ENCODE measurements at regions not wholly inside any gene's neighbourhood (a gene's known extent, or its start where the extent isn't known, plus 50 kb on each side); places are given as distances from the start of the nearest gene placed in this dataset.

- Histone ChIP-seq H3K36me3 (ENCODE audit: low read depth) (no peaks in the 10 kb centered on the region), H3K27me3 (ENCODE audit: insufficient read depth, low read depth) (no peaks in the 10 kb centered on the region), H3K4me2 (no peak overlapping the region), H2AFZ (no peak overlapping the region), H3K79me2 (ENCODE audit: low read depth) (no peaks in the 10 kb centered on the region), H3F3A (ENCODE audit: insufficient read depth, low read depth) (peaks cover 13% of the 10 kb centered on the region), H3K9me2 (ENCODE audit: insufficient read depth) (no peaks in the 10 kb centered on the region), H4K20me1 (ENCODE audit: insufficient read depth) (no peaks in the 10 kb centered on the region), H3K4me3 (no peak overlapping the region), H3K27ac (no peak overlapping the region), H3K9me3 (ENCODE audit: insufficient read depth, low read depth) (no peaks in the 10 kb centered on the region; the same call in none of the 2 replicates), H3K4me1 (replicated peaks; ENCODE audit: insufficient read depth) (peaks cover 14% of the 10 kb centered on the region)
- ChIA-PET CTCF (no interaction called here), POLR2A (ENCODE audit: unreplicated experiment) (no interaction called here)
- no peak for DNase-seq
- no peak for TF ChIP-seq CTCF (conservative IDR thresholded peaks at IDR 0.05)
- no peak for TF ChIP-seq EZH2 (IDR thresholded peaks at IDR 0.05; ENCODE audit: low read depth)
- BruUV-seq (replicated peaks), result no TSS peak
- intact Hi-C loops (cut with micrococcal nuclease; ENCODE audit: unreplicated experiment), result no loop called here
Observed at GRCh38 chr2:102078773-102079172, 63.8 kb upstream of the IL1R1 start.

DNA sequence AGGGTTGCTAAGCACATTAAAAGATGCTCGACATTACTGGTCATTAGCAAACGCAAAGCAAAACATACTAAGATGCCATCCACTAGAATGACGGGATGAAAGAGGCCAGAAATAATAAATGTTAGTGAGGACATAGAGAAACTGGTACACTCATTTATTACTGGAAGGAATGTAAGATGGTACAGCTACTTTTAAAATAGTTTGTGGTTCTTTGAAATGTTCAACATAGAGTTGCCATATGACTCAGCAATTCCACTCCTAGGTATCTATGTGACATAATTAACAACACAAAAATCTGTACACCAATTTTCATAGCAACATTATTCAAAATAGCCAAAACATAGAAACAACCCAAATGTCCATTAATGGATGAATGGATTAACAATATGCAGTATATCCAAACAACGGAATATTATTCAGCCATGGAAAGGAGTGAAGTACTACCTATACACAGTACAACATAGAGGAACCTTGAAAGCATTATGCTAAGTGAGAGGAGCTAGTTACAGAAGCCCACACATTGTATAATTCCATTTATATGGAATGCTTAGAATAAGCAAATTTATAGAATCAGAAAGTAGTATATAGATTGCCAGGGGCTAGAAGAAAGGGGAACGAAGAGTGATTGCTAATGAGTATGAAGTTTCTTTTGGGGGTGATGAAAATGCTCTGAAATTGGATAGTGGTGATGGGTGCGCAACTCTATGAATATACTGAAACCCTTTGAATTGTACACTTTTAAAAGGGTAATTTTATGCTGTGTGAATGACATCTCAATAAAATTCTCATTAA, 61.9 kb upstream of the IL1R1 start:
- H3K36me3 ChIP-seq (ENCODE audit: low read depth), result no peaks in the 10 kb centered on the region
- H3K4me2 ChIP-seq, result no peak overlapping the region
- ChIA-PET CTCF (no interaction called here), POLR2A (ENCODE audit: unreplicated experiment) (no interaction called here)
- H3K9me3 ChIP-seq (ENCODE audit: insufficient read depth, low read depth), result no peaks in the 10 kb centered on the region; the same call in none of the 2 replicates
- no peak overlapping the region for H3K4me3 ChIP-seq
- H2AFZ ChIP-seq, result no peak overlapping the region
- no peaks in the 10 kb centered on the region for H3K27me3 ChIP-seq (ENCODE audit: insufficient read depth, low read depth)
- no peak overlapping the region for H3K27ac ChIP-seq
- H4K20me1 ChIP-seq (ENCODE audit: insufficient read depth), result no peaks in the 10 kb centered on the region
- no peaks in the 10 kb centered on the region for H3K9me2 ChIP-seq (ENCODE audit: insufficient read depth)
- no peak for TF ChIP-seq EZH2 (IDR thresholded peaks at IDR 0.05; ENCODE audit: low read depth)
- TF ChIP-seq CTCF (conservative IDR thresholded peaks at IDR 0.05), result no peak
- no peak for DNase-seq
- peaks cover 14% of the 10 kb centered on the region for H3F3A ChIP-seq (ENCODE audit: insufficient read depth, low read depth)
- no peaks in the 10 kb centered on the region for H3K79me2 ChIP-seq (ENCODE audit: low read depth)
- BruUV-seq (replicated peaks), result no TSS peak
- H3K4me1 ChIP-seq (replicated peaks; ENCODE audit: insufficient read depth), result peaks cover 21% of the 10 kb centered on the region
- intact Hi-C loops (cut with micrococcal nuclease; ENCODE audit: unreplicated experiment), result no loop called here

DNA sequence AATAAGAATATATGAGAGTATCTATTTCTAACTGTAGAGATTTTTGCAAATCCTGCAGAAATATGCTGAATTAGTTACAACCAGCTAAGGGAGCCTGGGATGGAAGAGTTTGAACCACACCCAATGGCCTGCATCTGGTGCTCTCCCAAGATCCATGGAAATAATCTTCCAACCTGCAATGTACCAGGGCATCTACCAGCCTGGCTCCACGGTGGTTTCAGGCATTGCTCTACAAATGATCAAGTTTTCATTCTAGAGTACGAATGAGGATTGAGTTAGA, 61.4 kb upstream of the IL1R1 start:
- TF ChIP-seq CTCF (conservative IDR thresholded peaks at IDR 0.05), result no peak
- TF ChIP-seq EZH2 (IDR thresholded peaks at IDR 0.05; ENCODE audit: low read depth), result no peak
- ChIA-PET CTCF (no interaction called here), POLR2A (ENCODE audit: unreplicated experiment) (no interaction called here)
- Histone ChIP-seq H3F3A (ENCODE audit: insufficient read depth, low read depth) (peaks cover 14% of the 10 kb centered on the region), H3K9me2 (ENCODE audit: insufficient read depth) (no peaks in the 10 kb centered on the region), H4K20me1 (ENCODE audit: insufficient read depth) (no peaks in the 10 kb centered on the region), H3K36me3 (ENCODE audit: low read depth) (no peaks in the 10 kb centered on the region), H2AFZ (no peak overlapping the region), H3K9me3 (ENCODE audit: insufficient read depth, low read depth) (no peaks in the 10 kb centered on the region; the same call in none of the 2 replicates), H3K27ac (no peak overlapping the region), H3K4me2 (no peak overlapping the region), H3K79me2 (ENCODE audit: low read depth) (no peaks in the 10 kb centered on the region), H3K4me1 (replicated peaks; ENCODE audit: insufficient read depth) (peaks cover 21% of the 10 kb centered on the region), H3K27me3 (ENCODE audit: insufficient read depth, low read depth) (no peaks in the 10 kb centered on the region), H3K4me3 (no peak overlapping the region)
- intact Hi-C loops (cut with micrococcal nuclease; ENCODE audit: unreplicated experiment), result no loop called here
- DNase-seq, result no peak
- BruUV-seq (replicated peaks), result no TSS peak

Measured in PC-9 (cell line).